Stimulated activated CD8-positive, alpha-beta memory T cell treated with anti-CD3 and anti-CD28 coated beads, Interleukin-2, amount 100 ng/mL, for 48 hours (primary cell): ENCODE measurements at regions not wholly inside any gene's neighbourhood (a gene's known extent, or its start where the extent isn't known, plus 50 kb on each side); places are given as distances from the start of the nearest gene placed in this dataset.
"Not testable (repeated sequence)": the region's sequence is repeated elsewhere in the genome, so short reads cannot be mapped to it uniquely, and the experiment has no call there.

Source experiments
- DNase-seq, 2 donors: peaks; one replicate each; pipeline ENCODE4 v3.0.0-alpha.2; 2020; ENCODE audit warnings: low read depth in 2 of 2

DNA sequence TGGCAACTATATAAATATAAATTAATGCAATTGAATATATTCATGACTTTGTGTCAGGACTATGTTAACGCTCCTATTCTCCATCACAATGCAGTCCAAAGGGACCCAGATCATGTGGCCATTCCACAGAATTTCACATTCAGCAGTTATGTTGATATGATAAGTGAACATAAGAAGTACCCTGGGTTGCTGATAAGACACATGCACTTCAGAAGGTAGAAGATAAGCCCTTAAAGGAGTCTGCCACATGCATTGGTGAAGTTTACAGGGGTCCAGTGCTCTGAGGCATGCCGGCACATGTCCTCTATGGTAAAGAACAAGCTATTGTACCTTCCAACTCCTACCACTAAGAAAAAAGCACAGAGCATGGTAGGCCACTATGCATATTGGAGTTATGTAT lies 76.4 kb downstream of the PHAX start:
- no peak for DNase-seq

DNA sequence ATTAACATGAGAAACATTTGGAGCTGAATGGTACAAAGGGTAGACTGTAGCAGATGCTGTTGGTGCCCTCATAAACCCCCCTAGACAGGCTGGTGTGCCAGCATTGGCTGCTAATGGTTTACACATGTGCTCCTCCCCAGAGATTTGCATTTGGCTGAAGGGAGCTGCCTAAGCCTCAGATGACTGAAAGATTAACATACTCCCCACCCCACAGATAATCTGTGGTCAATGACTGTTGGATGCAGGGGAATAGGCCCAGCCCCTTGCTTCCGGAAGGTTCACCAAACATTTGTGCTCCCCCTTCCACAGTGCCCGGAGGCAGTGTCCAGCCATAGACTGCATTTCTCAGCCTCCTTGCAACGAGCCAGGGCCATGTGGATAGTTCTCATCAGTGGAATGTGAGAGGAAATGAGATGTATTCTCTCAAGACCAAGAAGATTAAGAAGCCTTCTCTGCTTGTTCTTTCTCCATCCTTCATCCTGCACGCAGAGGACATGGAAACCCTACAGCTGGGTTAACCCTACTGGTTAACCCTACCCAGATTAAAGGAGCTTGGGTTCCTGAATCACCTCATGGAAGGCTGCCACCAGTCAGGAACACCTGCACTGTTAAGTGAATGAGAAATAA lies 79.6 kb downstream of the PHAX start:
- no peak for DNase-seq

DNA sequence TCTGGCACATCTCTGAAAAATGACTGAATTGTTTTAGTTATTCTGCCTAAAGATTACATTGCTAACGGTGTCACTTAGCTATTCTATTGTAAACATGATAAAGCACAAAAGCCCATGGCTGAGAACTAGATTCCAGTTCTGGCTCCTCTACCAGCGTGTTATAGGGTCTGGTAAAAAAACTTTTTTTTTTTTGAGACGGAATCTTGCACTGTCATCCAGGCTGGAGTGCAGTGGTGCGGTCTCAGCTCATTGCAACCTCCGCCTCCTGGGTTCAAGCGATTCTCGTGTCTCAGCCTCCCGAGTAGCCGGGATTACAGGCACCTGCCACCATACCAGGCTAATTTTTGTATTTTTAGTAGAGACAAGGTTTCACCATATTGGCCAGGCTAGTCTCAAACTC lies 80.6 kb downstream of the PHAX start:
- not testable (repeated sequence) for DNase-seq

DNA sequence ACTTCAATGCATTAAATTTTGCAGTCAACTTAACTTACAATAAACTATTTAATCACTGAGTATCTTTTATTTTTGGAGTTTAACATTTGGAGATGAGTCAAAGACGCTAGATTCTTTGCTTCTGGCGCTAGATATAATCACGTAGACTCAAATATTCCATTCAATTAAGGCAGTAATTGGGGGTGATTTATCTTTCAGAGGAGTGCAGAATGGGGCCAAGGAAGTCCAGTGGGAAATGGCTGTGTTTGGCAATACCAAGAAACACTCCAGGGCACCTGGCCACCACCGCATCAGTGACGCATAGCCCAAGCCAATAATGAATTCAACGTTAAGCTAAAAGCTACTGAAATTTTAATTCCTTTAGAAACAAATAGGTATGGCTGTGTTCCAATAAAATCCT lies 81.2 kb downstream of the PHAX start:
- no peak for DNase-seq

DNA sequence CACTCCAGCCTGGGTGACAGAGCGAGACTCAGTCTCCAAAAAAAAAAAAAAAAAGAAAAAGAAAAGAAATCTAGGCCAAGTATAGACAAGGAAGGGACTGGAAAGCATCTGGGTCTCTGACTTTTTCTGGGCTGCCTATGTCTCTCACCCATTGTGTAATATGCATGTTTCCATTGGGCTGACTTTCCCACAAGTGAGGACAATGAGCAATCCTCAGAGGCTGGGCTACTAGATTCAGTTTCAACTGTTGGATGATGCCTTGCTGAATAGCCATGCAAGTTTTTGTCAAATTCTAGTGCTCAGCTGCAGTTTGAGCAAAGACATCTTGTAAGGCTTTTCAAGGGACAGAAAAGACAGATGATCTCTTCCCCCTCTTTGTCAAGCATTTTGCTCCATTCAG lies 82.1 kb downstream of the PHAX start:
- DNase-seq, result no peak

DNA sequence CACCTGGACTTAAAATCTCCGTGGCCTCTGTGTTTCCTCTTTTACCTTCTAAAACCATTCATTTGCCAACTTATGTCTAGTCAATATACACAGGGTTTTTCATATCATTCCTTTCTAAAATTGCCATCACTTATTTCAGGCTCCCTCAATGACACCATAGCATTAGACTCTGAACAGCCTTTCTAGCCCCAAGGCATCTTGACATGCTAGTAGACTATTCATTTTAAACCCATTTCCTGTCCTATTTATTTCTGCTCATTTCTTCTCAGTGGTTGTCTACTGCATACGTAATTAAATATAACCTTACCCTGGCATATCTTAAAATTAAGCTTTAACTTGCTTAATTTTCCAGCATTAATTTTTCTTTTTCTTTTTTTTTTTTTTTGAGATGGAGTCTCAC lies 83.2 kb downstream of the PHAX start:
- no peak for DNase-seq

DNA sequence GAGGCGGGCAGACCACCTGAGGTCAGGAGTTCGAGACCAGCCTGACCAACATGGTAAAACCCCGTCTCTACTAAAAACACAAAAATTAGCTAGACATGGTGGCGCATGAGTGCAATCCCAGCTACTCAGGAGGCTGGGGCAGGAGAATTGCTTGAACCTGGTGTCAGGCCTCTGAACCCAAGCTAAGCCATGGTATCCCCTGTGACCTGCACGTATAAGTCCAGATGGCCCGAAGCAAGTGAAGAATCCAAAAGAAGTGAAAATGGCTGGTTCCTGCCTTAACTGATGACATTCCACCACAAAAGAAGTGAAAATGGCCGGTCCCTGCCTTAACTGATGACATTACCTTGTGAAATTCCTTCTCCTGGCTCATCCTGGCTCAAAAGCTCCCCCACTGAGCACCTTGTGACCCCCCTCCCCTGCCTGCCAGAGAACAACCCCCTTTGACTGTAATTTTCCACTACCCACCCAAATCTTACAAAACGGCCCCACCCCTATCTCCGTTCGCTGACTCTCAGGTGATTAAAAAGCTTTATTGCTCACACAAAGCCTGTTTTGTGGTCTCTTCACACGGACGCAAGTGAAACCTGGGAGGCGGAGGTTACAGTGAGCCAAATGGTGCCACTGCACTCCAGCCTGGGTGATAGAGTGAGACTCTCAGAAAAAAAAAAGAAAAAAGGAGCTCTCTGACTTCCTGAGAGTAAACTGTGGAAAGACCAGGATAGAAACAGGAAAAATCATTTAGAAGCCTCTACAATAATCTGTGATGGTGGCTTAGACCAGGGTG lies 84.1 kb downstream of the PHAX start:
- peak; percentile 27 to 59 for DNase-seq

DNA sequence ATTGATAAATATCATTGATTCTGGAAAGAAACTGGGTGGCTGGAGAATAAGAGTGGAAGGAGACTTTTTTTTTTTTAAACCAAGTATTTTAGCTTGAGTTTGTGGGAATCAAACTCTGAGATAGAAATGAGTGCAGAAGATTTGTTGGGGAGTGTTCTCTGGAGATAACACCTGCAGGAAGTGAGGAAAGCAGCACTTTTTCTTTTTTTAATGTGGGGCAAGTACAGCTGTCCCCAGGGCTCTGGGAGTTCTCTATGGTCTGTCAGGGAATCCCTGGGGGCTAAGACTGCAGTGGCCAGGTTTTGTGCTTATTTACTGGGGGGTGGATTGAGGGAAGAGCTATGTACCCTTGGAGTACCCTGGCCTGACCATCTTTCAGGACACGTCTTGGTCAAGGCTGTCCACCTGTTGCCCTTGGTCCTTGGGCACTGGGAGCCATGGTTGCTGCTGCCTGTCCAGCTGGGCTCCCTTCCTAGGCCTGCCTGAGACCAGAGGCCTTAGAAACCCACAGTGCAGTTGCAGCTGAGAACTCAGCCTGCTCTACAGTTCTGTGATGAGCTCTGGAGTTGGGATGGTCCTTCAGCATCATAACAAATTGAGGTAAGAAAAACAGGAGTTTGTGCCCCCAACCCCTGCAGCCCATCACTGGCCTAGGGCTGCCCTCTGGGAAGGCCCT lies 85.8 kb downstream of the PHAX start:
- no peak for DNase-seq

DNA sequence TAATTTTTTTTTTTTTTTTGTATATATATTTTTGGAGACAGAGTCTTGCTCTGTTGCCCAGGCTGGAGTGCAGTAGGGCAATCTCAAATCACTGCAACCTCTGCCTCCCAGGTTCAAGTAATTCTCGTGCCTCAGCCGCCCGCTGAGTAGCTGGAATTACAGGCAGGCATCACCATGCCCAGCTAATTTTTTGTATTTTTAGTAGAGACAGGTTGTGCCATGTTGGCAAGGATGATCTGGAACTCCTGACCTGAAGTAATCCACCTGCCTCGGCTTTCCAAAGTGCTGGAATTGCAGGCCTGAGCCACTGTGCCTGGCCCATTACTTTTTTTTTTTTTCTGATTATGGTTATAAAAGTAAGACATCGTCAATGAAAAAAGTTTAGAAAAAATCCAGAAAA lies 84.0 kb upstream of the LMNB1 start:
- DNase-seq, result no peak

DNA sequence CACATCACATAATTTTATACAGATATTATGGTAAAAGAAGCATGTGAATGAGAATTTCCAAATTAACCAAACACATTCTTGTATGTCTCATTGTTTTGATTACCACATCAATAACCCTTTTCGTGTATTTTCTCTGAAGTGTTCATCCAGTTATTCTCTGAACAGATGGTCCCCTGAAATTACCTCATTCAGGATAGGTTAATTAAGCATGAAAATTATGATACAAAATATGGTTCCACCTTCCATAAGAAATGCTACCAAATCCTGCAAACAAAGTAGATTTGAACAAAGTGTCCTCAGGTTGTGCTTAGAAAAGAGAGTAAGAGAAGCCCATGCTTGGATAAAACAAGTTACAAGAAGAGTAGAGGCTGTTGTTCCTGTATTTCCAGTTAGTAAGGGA lies 83.1 kb upstream of the LMNB1 start:
- DNase-seq, result no peak

DNA sequence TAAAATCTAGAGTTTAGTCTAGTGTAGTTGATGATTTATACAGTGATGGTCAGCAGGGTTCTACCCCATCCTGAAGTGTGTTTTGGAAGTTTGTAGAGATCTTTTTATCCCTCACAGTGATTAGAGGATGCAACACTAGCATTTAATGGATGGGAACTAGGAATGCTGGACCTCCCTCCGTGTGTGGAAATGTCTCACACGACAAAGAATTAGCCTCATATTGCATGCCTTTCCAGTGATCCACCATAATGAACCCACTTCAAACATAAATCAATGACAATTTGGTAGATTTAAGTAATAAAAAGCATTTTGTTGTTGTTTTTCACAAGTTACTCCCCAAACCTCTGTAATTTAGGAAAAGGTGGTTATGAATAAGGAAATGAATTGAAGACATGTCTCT lies 82.5 kb upstream of the LMNB1 start:
- no peak for DNase-seq

DNA sequence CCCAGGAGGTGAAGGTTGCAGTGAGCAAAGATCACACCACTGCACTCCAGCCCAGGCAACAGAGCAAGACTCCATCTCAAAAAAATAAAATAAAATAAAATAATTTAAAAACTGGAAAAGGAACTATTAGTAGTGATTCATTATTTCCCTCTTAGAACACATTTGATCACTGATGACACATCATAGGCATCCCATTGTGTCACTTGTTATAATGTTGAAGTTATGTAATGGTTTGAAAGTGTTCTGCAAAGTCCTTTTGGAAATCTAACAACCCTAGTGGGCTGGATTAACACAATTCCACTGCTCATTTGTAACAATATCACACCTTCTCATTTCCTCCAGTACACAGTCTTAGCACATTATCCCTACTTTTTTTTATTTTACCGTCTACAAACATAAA lies 81.8 kb upstream of the LMNB1 start:
- DNase-seq, result no peak

DNA sequence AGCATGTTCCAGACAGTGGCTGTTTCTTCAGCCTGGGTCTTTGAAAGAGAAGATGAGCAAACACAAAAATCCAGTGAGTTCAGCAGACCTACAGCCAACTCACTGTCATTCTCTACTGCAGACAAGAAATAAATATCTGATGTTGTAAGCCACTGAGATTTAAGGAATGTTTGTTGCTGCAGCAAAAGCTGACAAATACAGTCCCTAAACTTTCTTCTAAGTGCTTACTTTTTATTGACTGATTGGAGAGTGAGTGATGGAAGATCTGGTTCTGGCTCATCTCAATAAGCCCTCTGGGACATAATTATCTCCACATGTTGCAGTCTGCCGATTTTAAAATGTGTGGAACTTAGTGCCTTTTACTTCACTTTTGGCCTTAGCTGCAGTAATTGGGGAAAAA lies 69.9 kb upstream of the LMNB1 start:
- DNase-seq, result no peak

DNA sequence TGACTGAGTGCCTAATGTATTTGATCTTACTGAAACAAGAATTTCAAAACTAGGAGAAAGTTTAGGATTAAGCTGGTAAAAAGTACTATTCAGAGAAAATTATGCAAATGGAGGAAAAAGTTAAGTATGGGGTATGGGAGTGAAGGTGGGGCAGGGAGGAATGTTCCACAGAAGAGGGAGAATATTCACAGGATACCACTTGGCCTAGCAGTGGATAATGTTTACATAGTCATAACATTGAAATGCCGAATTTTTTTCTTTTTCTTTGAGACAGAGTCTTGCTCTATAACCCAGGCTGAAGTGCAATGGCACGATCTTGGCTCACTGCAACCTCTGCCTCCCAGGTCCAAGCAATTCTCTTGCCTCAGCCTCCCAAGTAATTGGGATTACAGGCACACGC lies 61.2 kb upstream of the LMNB1 start:
- DNase-seq, result no peak

DNA sequence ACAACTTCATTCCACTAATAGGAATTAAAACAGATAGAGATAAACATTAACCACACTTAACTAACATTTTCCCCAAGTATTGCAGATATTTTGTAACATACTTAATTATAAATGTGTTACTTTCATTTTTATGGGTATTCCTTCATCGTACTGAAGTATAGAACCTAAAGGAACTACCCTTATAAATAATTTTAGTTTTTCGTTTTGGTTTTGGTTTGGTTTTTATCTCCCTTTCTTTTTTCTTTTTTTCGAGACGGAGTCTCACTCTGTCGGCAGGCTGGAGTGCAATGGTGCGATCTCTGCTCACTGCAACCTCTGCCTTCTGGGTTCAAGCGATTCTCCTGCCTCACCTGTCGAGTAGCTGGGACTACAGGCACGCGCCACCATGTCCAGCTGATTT lies 60.1 kb upstream of the LMNB1 start:
- DNase-seq, result no peak

DNA sequence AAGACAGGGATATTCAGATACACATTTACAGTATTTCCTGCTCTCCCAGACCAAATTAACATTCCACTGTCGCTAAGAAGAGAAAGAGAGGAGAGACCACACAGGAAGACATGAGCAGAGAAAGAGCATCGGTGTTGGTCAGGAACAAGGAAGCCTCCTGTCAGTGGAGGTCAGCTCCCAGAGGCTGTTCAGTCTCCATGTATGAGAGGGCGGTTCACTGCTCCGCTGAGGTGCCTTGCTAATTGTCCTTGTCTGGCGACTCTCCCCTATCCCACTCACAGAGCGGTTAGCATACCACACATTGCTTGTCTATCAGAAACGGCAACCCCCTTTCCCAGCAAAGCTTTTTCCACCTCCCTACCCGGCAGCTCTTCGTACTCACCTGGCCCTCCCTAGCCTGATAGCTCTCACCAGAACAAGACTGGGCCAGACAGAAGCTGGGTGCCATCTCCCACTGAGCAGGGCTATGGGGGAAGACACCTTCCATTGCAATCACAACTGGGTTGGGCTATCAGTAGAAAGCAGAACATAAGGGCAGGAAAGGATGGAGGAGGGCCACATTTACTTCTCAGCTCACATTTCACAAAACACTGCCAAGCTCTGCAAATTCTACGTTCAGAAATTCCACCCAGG lies 58.6 kb upstream of the LMNB1 start:
- DNase-seq, result no peak

DNA sequence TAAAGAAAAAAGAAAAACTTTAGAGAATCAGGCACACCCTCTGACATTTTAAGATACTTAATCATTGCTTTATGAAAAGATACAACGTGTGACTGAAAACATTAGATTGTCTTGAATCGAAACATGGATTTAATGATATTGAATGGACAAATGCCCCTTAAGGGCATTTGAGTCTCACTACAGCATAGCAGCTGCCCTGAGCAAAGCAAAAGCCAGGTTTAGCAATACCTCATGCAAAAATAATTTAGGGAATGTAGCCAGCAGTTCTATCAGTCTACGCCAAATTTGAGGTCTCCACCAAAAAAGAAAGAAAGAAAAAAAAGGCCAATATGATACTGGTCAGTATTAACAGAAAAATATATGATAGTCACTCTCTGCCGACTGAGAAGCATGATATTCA lies 56.6 kb upstream of the LMNB1 start:
- no peak for DNase-seq

DNA sequence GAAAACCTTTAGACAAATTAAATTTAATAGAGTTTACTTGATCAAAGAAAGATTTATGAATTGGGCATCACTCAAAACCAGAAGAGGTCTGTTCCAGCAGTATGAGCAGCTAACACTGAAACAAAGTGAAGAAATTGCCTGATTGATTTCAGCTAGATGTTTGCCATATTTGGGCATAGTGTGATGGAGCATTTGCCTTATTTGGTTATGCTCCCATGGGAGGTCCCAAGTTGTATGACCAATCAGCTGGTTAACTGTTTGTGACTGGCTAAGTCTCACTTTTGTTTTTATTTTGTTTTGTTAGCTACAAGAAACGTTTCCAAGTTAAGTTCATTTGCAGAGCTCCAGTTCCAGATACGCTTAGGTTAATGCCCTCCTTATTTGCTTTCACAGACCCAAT lies 53.3 kb upstream of the LMNB1 start:
- no peak for DNase-seq
